ENCODE measurements at regions not wholly inside any gene's neighbourhood (a gene's known extent, or its start where the extent isn't known, plus 50 kb on each side); places are given as distances from the start of the nearest gene placed in this dataset.

DNA sequence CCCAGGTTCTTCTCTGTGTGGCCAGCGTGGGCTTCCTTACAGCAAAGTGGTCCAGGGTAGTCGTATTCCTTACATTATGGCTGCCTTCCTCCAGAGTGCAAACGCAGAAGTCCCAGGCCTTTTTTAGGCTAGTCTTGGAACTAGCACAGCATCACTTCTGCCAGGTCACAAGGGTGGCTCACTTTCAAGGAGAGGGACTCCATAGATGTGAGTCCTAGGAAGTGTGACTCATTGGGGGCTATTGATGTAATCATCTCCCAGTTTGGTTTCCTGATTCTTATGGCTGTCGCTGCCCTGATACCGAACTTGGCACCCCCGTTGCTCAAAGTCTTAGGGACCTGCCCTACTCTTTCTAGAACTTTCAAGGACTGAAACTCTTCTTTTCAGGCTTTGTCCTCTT lies 140.0 kb downstream of the DCK start:
- Histone ChIP-seq H2BK120ac (replicated peaks; ENCODE audit: low read depth, low read length) (no peak overlapping the region), H3K79me1 (ENCODE audit: low read depth, low read length) (no peaks in the 10 kb centered on the region), H3K14ac (ENCODE audit: insufficient read length) (no peak overlapping the region), H3K4me2 (ENCODE audit: insufficient read depth in 1 of 2, low read depth in 2 of 2, low read length in 2 of 2) (no peak overlapping the region), H4K5ac (ENCODE audit: insufficient read length, low read depth, low read length) (no peak overlapping the region), H4K20me1 (replicated peaks in 1 of 2; ENCODE audit: control insufficient read depth in 1 of 2, insufficient read depth in 2 of 2, low read length in 2 of 2) (no peaks in the 10 kb centered on the region), H3K23ac (ENCODE audit: insufficient read length) (no peak overlapping the region), H3K27ac (ENCODE audit: low read depth, low read length) (no peak overlapping the region), H3K79me2 (ENCODE audit: control insufficient read depth in 1 of 2, insufficient read depth in 2 of 2, low read length in 2 of 2) (no peaks in the 10 kb centered on the region), H2BK12ac (ENCODE audit: low read depth, low read length) (no peak overlapping the region), H3K4me3 (ENCODE audit: extremely low read depth in 1 of 4, insufficient read depth in 2 of 4, low read depth in 3 of 4, low read length in 4 of 4) (no peak overlapping the region), H3K27me3 (replicated peaks in 1 of 4; ENCODE audit: control insufficient read depth in 3 of 4, extremely low read depth in 1 of 4, insufficient read depth in 3 of 4, low read length in 3 of 4) (no peaks in the 10 kb centered on the region), H3K4ac (replicated peaks; ENCODE audit: insufficient read length, low read depth, low read length) (no peak overlapping the region), H2BK20ac (ENCODE audit: low read length) (no peak overlapping the region), H4K8ac (ENCODE audit: extremely low read depth, insufficient read depth, low read length) (no peak overlapping the region), H3K36me3 (ENCODE audit: control insufficient read depth in 2 of 4, insufficient read depth in 4 of 4, low read length in 3 of 4) (no peaks in the 10 kb centered on the region; a peak in 1 of 8 replicates), H3K23me2 (ENCODE audit: low read depth, low read length) (no peaks in the 10 kb centered on the region), H3K56ac (replicated peaks; ENCODE audit: insufficient read length, low read depth, low read length) (no peak overlapping the region), H2AFZ (ENCODE audit: low read length) (no peak overlapping the region), H2AK5ac (ENCODE audit: low read depth, low read length) (no peak overlapping the region), H3K4me1 (replicated peaks in 1 of 4; ENCODE audit: control insufficient read depth in 3 of 4, insufficient read depth in 4 of 4, low read length in 3 of 4) (no peaks in the 10 kb centered on the region), H3K9me3 (ENCODE audit: insufficient read depth in 2 of 2, low read depth in 1 of 2, low read length in 1 of 2) (no peaks in the 10 kb centered on the region), H3K18ac (ENCODE audit: extremely low read depth, low read length) (no peak overlapping the region), H2BK5ac (ENCODE audit: low read depth, low read length) (no peak overlapping the region), H2BK15ac (ENCODE audit: low read length) (no peak overlapping the region), H4K91ac (replicated peaks; ENCODE audit: insufficient read length, low read length) (no peak overlapping the region), H3K9ac (replicated peaks in 1 of 4; ENCODE audit: extremely low read depth in 1 of 4, low read depth in 3 of 4, low read length in 3 of 4) (no peak overlapping the region)
- FAIRE-seq (no peak), DNase-seq (ENCODE audit: low read depth in 1 of 2, low spot score in 2 of 2) (no peak)
- CTCF ChIA-PET (ENCODE audit: partially characterized antibody): interaction anchor here (1.0 to 1.3 kb wide), 2 partner anchors 93 to 420 kb away, joined by 3 read pairs; no protein-coding TSS in a partner anchor
- no peak for TF ChIP-seq MAFK (IDR thresholded peaks at IDR 0.05; ENCODE audit: low read depth, low read length)
- no peak for TF ChIP-seq TCF12 (IDR thresholded peaks at IDR 0.05; ENCODE audit: low read depth, low read length)
- TF ChIP-seq GABPA (IDR thresholded peaks at IDR 0.05; ENCODE audit: borderline replicate concordance, insufficient read depth, low read length): no peak
- no peak for TF ChIP-seq CREB1 (IDR thresholded peaks at IDR 0.05)
- TF ChIP-seq TAF1 (IDR thresholded peaks at IDR 0.05; ENCODE audit: low read depth, low read length): no peak
- no peak for TF ChIP-seq SP2 (IDR thresholded peaks at IDR 0.05; ENCODE audit: low read length)
- no peak for TF ChIP-seq BACH1 (IDR thresholded peaks at IDR 0.05; ENCODE audit: low read length)
- no peak for TF ChIP-seq CBX5 (IDR thresholded peaks at IDR 0.05; ENCODE audit: low read depth, low read length)
- TF ChIP-seq HDAC6 (IDR thresholded peaks at IDR 0.05; ENCODE audit: low read depth, low read length): no peak
- TF ChIP-seq KDM5A (IDR thresholded peaks at IDR 0.05; ENCODE audit: low read length): no peak
- no peak for TF ChIP-seq SIX5 (IDR thresholded peaks at IDR 0.05; ENCODE audit: low read depth, low read length)
- TF ChIP-seq CTBP2 (IDR thresholded peaks at IDR 0.05; ENCODE audit: borderline replicate concordance, insufficient read depth, insufficient read length, low read length): no peak
- TF ChIP-seq SRF (IDR thresholded peaks at IDR 0.05; ENCODE audit: low read depth, low read length): no peak
- no peak for TF ChIP-seq ASH2L (IDR thresholded peaks at IDR 0.05; ENCODE audit: low read length)
- TF ChIP-seq RXRA (IDR thresholded peaks at IDR 0.05; ENCODE audit: insufficient read depth, low read depth, low read length): no peak
- POLR2A ChIA-PET (ENCODE audit: partially characterized antibody): no interaction called here
- WGBS, 2 experiments (ENCODE audit: extremely low coverage in 1 of 2, insufficient coverage in 1 of 2, insufficient read length in 1 of 2, insufficient replicate concordance in 2 of 2, low coverage in 1 of 2, low lambda C conversion rate in 2 of 2, missing lambda C conversion rate in 1 of 2): 92% methylated on average over 6 of the region's 6 CpGs; no CpG with 5 or more reads in 1 of the 2 experiments
